ENCODE measurements at regions not wholly inside any gene's neighbourhood (a gene's known extent, or its start where the extent isn't known, plus 50 kb on each side); places are given as distances from the start of the nearest gene placed in this dataset.

DNA sequence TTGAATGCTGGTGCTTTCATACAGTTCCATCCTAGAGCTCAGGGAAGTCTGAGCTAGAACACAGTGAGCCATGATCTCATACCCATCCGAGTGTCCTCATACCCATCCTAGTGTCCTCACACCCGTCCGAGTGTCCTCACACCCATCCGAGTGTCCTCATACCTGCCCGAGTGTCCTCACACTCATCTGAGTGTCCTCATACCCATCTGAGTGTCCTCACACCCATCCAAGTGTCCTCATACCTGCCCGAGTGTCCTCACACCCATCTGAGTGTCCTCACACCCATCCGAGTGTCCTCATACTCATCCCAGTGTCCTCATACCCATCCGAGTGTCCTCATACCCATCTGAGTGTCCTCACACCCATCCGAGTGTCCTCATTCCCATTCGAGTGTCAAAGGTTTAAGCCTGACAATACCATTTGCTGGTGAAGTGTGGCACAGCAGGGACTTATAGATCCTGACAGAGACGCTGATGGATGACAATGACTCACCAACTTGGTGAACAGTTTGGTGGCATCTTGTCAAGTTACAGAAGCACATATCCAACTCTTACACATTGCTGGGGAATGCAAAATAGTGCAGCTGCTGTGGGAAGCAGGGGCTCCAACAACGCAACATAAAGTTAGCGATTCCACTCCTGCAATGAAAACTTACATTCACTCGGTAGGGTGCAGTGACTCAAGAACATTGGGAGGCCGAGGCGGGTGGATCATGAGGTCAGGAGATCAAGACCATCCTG lies 77.0 kb upstream of the COL5A1 start:
- POLR2A ChIA-PET (ENCODE audit: low non-redundant PET): no interaction called here
- no peak overlapping the region for H3K4me3 ChIP-seq (ENCODE audit: low read depth, low read length, poor library complexity, severe bottlenecking)
- no TSS peak for BruUV-seq (replicated peaks)
- TF ChIP-seq EZH2 (IDR thresholded peaks at IDR 0.05; ENCODE audit: borderline replicate concordance, low read depth, low read length, poor library complexity, severe bottlenecking) (no peak), CTCF (conservative IDR thresholded peaks at IDR 0.05; ENCODE audit: low read depth, low read length) (no peak)
- CTCF ChIA-PET: no interaction called here
- H3K27me3 ChIP-seq (replicated peaks; ENCODE audit: insufficient read depth, low read depth, low read length, poor library complexity): no peaks in the 10 kb centered on the region
- no peaks in the 10 kb centered on the region for H3K36me3 ChIP-seq (ENCODE audit: insufficient read depth, low read length, poor library complexity, severe bottlenecking)
- H3K27ac ChIP-seq (ENCODE audit: low read depth, low read length, poor library complexity, severe bottlenecking): no peak overlapping the region
- DNase-seq (ENCODE audit: low spot score): peak; percentile 85
- no peaks in the 10 kb centered on the region for H3K9me3 ChIP-seq (ENCODE audit: low read depth, low read length, poor library complexity, severe bottlenecking)
- intact Hi-C loops (cut with micrococcal nuclease; ENCODE audit: unreplicated experiment): no loop called here
- H3K4me1 ChIP-seq (ENCODE audit: insufficient read depth, low read length, poor library complexity, severe bottlenecking): no peaks in the 10 kb centered on the region

- DNase-seq (ENCODE audit: low spot score): no peak
- Histone ChIP-seq H3K4me1 (ENCODE audit: insufficient read depth, low read length, poor library complexity, severe bottlenecking) (peaks cover 2% of the 10 kb centered on the region), H3K4me3 (ENCODE audit: low read depth, low read length, poor library complexity, severe bottlenecking) (no peak overlapping the region), H3K36me3 (ENCODE audit: insufficient read depth, low read length, poor library complexity, severe bottlenecking) (no peaks in the 10 kb centered on the region), H3K27ac (ENCODE audit: low read depth, low read length, poor library complexity, severe bottlenecking) (no peak overlapping the region), H3K9me3 (ENCODE audit: low read depth, low read length, poor library complexity, severe bottlenecking) (no peaks in the 10 kb centered on the region), H3K27me3 (replicated peaks; ENCODE audit: insufficient read depth, low read depth, low read length, poor library complexity) (no peaks in the 10 kb centered on the region)
- TF ChIP-seq EZH2 (IDR thresholded peaks at IDR 0.05; ENCODE audit: borderline replicate concordance, low read depth, low read length, poor library complexity, severe bottlenecking) (no peak), CTCF (conservative IDR thresholded peaks at IDR 0.05; ENCODE audit: low read depth, low read length) (no peak)
- ChIA-PET CTCF (no interaction called here), POLR2A (ENCODE audit: low non-redundant PET) (no interaction called here)
- BruUV-seq (replicated peaks): no TSS peak
- intact Hi-C loops (cut with micrococcal nuclease; ENCODE audit: unreplicated experiment): no loop called here
These were observed 76.2 kb upstream of the COL5A1 start for GRCh38 chr9:134565316-134565915.

GRCh38 chr9:134566196-134566847 lies 75.3 kb upstream of the COL5A1 start:
- intact Hi-C loops (cut with micrococcal nuclease; ENCODE audit: unreplicated experiment): no loop called here
- no peaks in the 10 kb centered on the region for H3K9me3 ChIP-seq (ENCODE audit: low read depth, low read length, poor library complexity, severe bottlenecking)
- TF ChIP-seq CTCF (conservative IDR thresholded peaks at IDR 0.05; ENCODE audit: low read depth, low read length) (no peak), EZH2 (IDR thresholded peaks at IDR 0.05; ENCODE audit: borderline replicate concordance, low read depth, low read length, poor library complexity, severe bottlenecking) (no peak)
- no peaks in the 10 kb centered on the region for H3K36me3 ChIP-seq (ENCODE audit: insufficient read depth, low read length, poor library complexity, severe bottlenecking)
- peaks cover 9% of the 10 kb centered on the region for H3K4me1 ChIP-seq (ENCODE audit: insufficient read depth, low read length, poor library complexity, severe bottlenecking)
- H3K27ac ChIP-seq (ENCODE audit: low read depth, low read length, poor library complexity, severe bottlenecking): no peak overlapping the region
- ChIA-PET POLR2A (ENCODE audit: low non-redundant PET) (no interaction called here), CTCF (no interaction called here)
- no peak overlapping the region for H3K4me3 ChIP-seq (ENCODE audit: low read depth, low read length, poor library complexity, severe bottlenecking)
- no peak for DNase-seq (ENCODE audit: low spot score)
- no peaks in the 10 kb centered on the region for H3K27me3 ChIP-seq (replicated peaks; ENCODE audit: insufficient read depth, low read depth, low read length, poor library complexity)
- BruUV-seq (replicated peaks): no TSS peak
